GM23248 (cell line): ENCODE measurements at regions not wholly inside any gene's neighbourhood (a gene's known extent, or its start where the extent isn't known, plus 50 kb on each side); places are given as distances from the start of the nearest gene placed in this dataset.
"Not testable (repeated sequence)": the region's sequence is repeated elsewhere in the genome, so short reads cannot be mapped to it uniquely, and the experiment has no call there.

Experiments
- DNase-seq: peaks from one replicate; pipeline ENCODE4 v3.0.0-alpha.2; 2015
- H2AFZ ChIP-seq: fragments of 200-600 bp; sonication (generic); 2 replicates; pipeline ENCODE4 v1.6.1; 2016; ENCODE audit warnings: antibody characterized with exemption
- H3F3A ChIP-seq: fragments of 200-600 bp; sonication (generic); 2 replicates; pipeline ENCODE4 v1.6.1; 2016; ENCODE audit warnings: mild to moderate bottlenecking, antibody characterized with exemption, mixed run types; ENCODE audit not compliant: insufficient read depth
- H3K27ac ChIP-seq: fragments of 200-600 bp; sonication (generic); 2 replicates; pipeline ENCODE4 v1.5.1; 2016; ENCODE audit warnings: mild to moderate bottlenecking
- H3K27me3 ChIP-seq: fragments of 200-600 bp; sonication (generic); replicated peaks from 2 replicates; pipeline ENCODE4 v1.6.1; 2016; ENCODE audit warnings: mild to moderate bottlenecking; ENCODE audit not compliant: insufficient read depth
- H3K36me3 ChIP-seq: fragments of 200-600 bp; sonication (generic); 2 replicates; pipeline ENCODE4 v1.6.1; 2016; ENCODE audit warnings: low read depth, mild to moderate bottlenecking
- H3K4me1 ChIP-seq: fragments of 200-600 bp; sonication (generic); 2 replicates; pipeline ENCODE4 v1.6.1; 2016; ENCODE audit warnings: mild to moderate bottlenecking; ENCODE audit not compliant: insufficient read depth
- H3K4me2 ChIP-seq: fragments of 200-600 bp; sonication (generic); one replicate; pipeline ENCODE4 v1.6.1; 2016; ENCODE audit warnings: mild to moderate bottlenecking; ENCODE audit not compliant: unreplicated experiment
- H3K4me3 ChIP-seq: fragments of 200-600 bp; sonication (generic); 2 replicates; pipeline ENCODE4 v1.5.1; 2016; ENCODE audit warnings: mild to moderate bottlenecking
- H3K79me2 ChIP-seq: fragments of 200-600 bp; sonication (generic); 2 replicates; pipeline ENCODE4 v1.6.1; 2016; ENCODE audit warnings: mild to moderate bottlenecking; ENCODE audit not compliant: insufficient read depth
- H3K9ac ChIP-seq: fragments of 200-600 bp; sonication (generic); 2 replicates; pipeline ENCODE4 v1.6.1; 2016; ENCODE audit warnings: mild to moderate bottlenecking
- H3K9me2 ChIP-seq: fragments of 200-600 bp; sonication (generic); 2 replicates; pipeline ENCODE4 v1.6.1; 2016; ENCODE audit warnings: mixed run types, mild to moderate bottlenecking, moderate library complexity; ENCODE audit not compliant: insufficient read depth
- H3K9me3 ChIP-seq: fragments of 200-600 bp; sonication (generic); one replicate; pipeline ENCODE4 v1.6.1; 2017; ENCODE audit warnings: low read depth
- H4K20me1 ChIP-seq: fragments of 200-600 bp; sonication (generic); 2 replicates; pipeline ENCODE4 v1.6.0; 2016; ENCODE audit not compliant: insufficient read depth
- EZH2 ChIP-seq: fragments of 200-600 bp; sonication (generic); IDR thresholded peaks from 2 replicates; pipeline ENCODE4 v1.6.1; 2018; ENCODE audit warnings: antibody characterized with exemption, mild to moderate bottlenecking; ENCODE audit not compliant: insufficient read depth, poor library complexity, severe bottlenecking
- EZH2phosphoT487 ChIP-seq: fragments of 200-600 bp; sonication (generic); IDR thresholded peaks from 2 replicates; pipeline ENCODE4 v1.6.1; 2018; ENCODE audit warnings: antibody characterized with exemption, moderate library complexity, mild to moderate bottlenecking, low read depth; ENCODE audit not compliant: insufficient read depth
- WGBS, 2 experiments: methylation state at CpG; one replicate each; pipeline ENCODE4 v1.1.6; 2015 to 2017; ENCODE audit warnings: low lambda C conversion rate in 2 of 2, low coverage in 1 of 2; ENCODE audit errors: missing lambda C conversion rate in 2 of 2; 5-methylcytosine and 5-hydroxymethylcytosine counted together
- in situ Hi-C: fragments of 300-500 bp; cut with MboI; formaldehyde crosslinking; loops from 2 replicates; pipeline ENCODE4 v1.15.0; 2020

DNA sequence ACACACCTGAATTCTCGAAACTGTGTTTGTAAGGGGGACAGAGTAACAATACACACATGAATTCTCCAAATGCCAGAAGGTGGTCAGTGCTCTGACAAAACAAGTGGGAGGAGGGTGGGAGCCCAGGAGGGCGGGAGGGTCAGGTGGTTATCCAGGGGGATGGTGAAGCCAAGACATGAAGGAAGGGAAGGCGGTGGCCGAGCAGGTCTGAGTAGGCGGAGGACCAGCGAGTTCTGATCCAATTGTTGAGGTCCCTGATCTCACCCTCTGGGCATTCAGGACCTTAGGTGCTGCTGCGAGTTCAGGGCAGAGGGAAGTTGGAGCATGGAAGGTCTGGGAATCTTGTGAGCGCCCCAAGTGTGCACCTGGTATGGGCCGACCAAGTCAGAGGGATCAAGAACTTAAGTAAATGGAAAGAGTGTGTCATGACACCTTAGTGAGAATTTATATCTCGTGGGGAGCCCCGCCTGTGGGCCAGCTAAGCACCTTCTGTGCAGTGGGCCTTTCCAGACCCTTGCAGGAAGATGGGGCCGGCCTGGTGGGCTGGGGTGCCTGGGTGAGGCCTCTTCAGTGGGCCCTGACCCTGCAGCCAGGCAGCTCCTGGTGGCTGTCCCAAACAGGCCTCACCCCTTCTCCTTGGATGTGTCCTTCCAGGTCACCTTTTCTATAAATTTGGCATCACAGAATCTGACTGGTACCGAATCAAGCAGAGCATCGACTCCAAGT is 86.1 kb downstream of the NPIPB11 start:
- Histone ChIP-seq H3F3A (0 out of 2 replicates have a peak, but pooled peaks cover 4% of the 10 kb centered on the region), H3K4me3 (no peak overlapping the region), H3K79me2 (no peaks in the 10 kb centered on the region), H3K9ac (no peak overlapping the region), H2AFZ (no peak overlapping the region), H3K9me3 (no peaks in the 10 kb centered on the region), H3K4me1 (0 out of 2 replicates have a peak, but pooled peaks cover 12% of the 10 kb centered on the region), H4K20me1 (no peaks in the 10 kb centered on the region), H3K9me2 (no peaks in the 10 kb centered on the region), H3K27ac (no peak overlapping the region), H3K27me3 (no peaks in the 10 kb centered on the region), H3K36me3 (no peaks in the 10 kb centered on the region), H3K4me2 (no peak overlapping the region)
- WGBS, 2 experiments = 93% methylated on average over 13 to 14 of the region's 14 CpGs
- TF ChIP-seq EZH2phosphoT487 = no peak
- no peak for TF ChIP-seq EZH2
- DNase-seq = no peak
- in situ Hi-C loops = no loop called here

DNA sequence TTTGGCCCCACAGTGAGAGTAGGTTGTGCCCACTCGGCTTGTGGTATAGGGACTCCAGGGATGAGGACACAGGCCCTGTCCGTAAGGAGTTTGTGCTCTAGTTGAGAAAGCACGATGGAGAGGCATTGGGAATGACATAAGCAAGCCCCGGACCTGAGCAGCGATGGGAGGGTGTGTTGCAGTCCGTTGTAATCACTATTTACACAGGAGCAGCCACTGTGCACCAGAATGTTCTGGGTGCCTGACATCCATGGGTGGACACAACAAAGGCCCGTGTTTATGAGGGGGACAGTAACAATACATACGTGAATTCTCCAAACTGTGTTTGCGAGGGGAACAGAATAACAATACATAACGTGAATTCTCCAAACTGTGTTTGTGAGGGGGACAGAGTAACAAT is 86.8 kb downstream of the NPIPB11 start:
- H3K79me2 ChIP-seq = no peaks in the 10 kb centered on the region
- no peak overlapping the region for H3K4me3 ChIP-seq
- 94 to 97% methylated on average over 10 of the region's 10 CpGs for WGBS, 2 experiments
- H3K9ac ChIP-seq = no peak overlapping the region
- H3K9me2 ChIP-seq = no peaks in the 10 kb centered on the region
- 0 out of 2 replicates have a peak, but pooled peaks cover 4% of the 10 kb centered on the region for H3F3A ChIP-seq
- H3K4me1 ChIP-seq = 0 out of 2 replicates have a peak, but pooled peaks cover 12% of the 10 kb centered on the region
- no peak overlapping the region for H3K27ac ChIP-seq
- TF ChIP-seq EZH2 (no peak), EZH2phosphoT487 (no peak)
- no peaks in the 10 kb centered on the region for H3K36me3 ChIP-seq
- in situ Hi-C loops = no loop called here
- H3K4me2 ChIP-seq = no peak overlapping the region
- H2AFZ ChIP-seq = no peak overlapping the region
- no peaks in the 10 kb centered on the region for H3K9me3 ChIP-seq
- no peak for DNase-seq
- H4K20me1 ChIP-seq = no peaks in the 10 kb centered on the region
- H3K27me3 ChIP-seq = no peaks in the 10 kb centered on the region

DNA sequence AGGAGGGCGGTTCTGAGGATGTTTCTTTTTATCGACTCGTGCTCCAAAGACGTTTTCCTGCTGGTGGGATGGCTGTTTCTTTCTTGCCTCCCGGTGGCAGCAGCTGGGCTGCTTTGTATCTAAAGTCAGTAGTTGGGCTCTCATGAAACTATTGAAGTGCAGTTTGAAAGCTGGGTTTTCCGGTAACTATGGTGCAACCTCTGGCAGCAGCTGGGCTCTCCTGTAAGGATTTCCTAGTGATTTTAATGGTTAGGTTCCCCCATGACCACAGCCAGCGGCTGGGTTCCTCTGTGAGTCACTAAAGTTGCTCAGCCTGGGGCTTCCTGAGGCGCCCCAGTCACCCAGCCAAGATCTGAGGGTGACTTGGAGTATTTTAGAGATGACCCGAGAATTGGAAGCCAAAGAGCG is 87.9 kb downstream of the NPIPB11 start:
- H3K79me2 ChIP-seq, H3K9me2 ChIP-seq, H3K4me3 ChIP-seq, H2AFZ ChIP-seq, H3F3A ChIP-seq, H3K36me3 ChIP-seq, H3K27ac ChIP-seq, H3K9me3 ChIP-seq, H4K20me1 ChIP-seq, H3K27me3 ChIP-seq, in situ Hi-C loops, H3K9ac ChIP-seq: not testable (repeated sequence)
- WGBS, 2 experiments = 58 to 60% methylated on average over 10 of the region's 10 CpGs
- H3K4me2 ChIP-seq = peak overlapping the region; percentile 34
- peak; percentile 71 for DNase-seq
- 0 out of 2 replicates have a peak, but pooled peaks cover 12% of the 10 kb centered on the region for H3K4me1 ChIP-seq

DNA sequence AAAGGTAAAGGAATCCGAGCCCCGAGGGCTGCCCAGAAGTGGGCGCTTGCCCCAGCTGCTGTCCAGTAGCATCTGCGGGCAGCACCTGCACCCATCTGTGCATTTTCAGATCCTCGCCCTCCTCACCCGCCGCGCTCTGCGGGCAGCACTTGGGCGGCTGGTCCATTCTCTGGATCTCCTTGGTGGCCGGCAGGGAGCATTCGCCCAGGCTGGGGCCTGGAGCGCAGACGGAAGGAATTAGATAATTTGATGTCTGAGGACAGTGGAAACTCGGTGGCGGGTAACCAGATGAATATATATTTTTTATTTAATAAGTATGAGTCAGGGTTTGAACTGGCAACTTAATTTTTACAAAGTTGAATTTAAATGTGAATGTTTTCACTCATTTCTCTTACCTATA is 88.5 kb downstream of the NPIPB11 start:
- WGBS, 2 experiments = 88 to 93% methylated on average over 16 of the region's 16 CpGs
- in situ Hi-C loops = no loop called here
- Histone ChIP-seq H3K4me2 (peak overlapping the region; percentile 34), H2AFZ (no peak overlapping the region), H3K27me3 (no peaks in the 10 kb centered on the region), H3K4me1 (0 out of 2 replicates have a peak, but pooled peaks cover 12% of the 10 kb centered on the region), H4K20me1 (no peaks in the 10 kb centered on the region), H3K9me3 (no peaks in the 10 kb centered on the region), H3K4me3 (no peak overlapping the region), H3K27ac (no peak overlapping the region), H3K79me2 (no peaks in the 10 kb centered on the region), H3K36me3 (no peaks in the 10 kb centered on the region), H3F3A (0 out of 2 replicates have a peak, but pooled peaks cover 4% of the 10 kb centered on the region), H3K9ac (no peak overlapping the region), H3K9me2 (no peaks in the 10 kb centered on the region)
- DNase-seq = no peak
- no peak for TF ChIP-seq EZH2
- TF ChIP-seq EZH2phosphoT487 = no peak

DNA sequence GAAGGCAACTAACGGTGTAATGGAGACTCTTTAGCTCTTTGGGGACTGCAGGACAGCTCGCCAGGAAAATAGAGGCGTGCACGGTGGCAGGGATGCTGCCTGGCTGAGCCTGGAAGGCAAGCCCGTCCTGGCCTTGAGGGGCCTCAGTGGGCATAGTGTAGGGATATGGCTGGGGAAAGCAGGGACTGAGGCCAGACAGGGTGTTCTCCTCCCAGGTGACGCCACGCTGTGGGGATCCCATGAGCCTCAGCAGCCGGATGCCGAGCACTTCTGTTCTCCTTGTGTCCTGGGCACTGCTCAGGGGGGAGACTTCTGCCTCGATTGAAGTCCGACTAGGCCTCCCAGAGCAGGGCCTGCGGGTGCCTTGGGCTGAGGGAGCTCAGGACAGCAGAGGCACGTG is 89.2 kb downstream of the NPIPB11 start:
- TF ChIP-seq EZH2phosphoT487 = no peak
- no peak for TF ChIP-seq EZH2
- 0 out of 2 replicates have a peak, but pooled peaks cover 4% of the 10 kb centered on the region for H3F3A ChIP-seq
- H2AFZ ChIP-seq = no peak overlapping the region
- 95 to 96% methylated on average over 13 of the region's 13 CpGs for WGBS, 2 experiments
- no peak overlapping the region for H3K4me2 ChIP-seq
- in situ Hi-C loops = no loop called here
- H3K79me2 ChIP-seq = no peaks in the 10 kb centered on the region
- no peak overlapping the region for H3K27ac ChIP-seq
- no peak for DNase-seq
- H3K4me1 ChIP-seq = 0 out of 2 replicates have a peak, but pooled peaks cover 12% of the 10 kb centered on the region
- H3K9ac ChIP-seq = no peak overlapping the region
- H3K36me3 ChIP-seq = no peaks in the 10 kb centered on the region
- H3K4me3 ChIP-seq = no peak overlapping the region
- no peaks in the 10 kb centered on the region for H3K27me3 ChIP-seq
- H3K9me2 ChIP-seq = no peaks in the 10 kb centered on the region
- H4K20me1 ChIP-seq = no peaks in the 10 kb centered on the region
- H3K9me3 ChIP-seq = no peaks in the 10 kb centered on the region
